GM21576 (cell line): ENCODE measurements at regions not wholly inside any gene's neighbourhood (a gene's known extent, or its start where the extent isn't known, plus 50 kb on each side); places are given as distances from the start of the nearest gene placed in this dataset.
"Not testable (repeated sequence)": the region's sequence is repeated elsewhere in the genome, so short reads cannot be mapped to it uniquely, and the experiment has no call there.

Experiments used
- ATAC-seq: cut with Tn5 transposase; IDR thresholded peaks from one replicate; pipeline ENCODE4 v1.9.1; 2021; ENCODE audit warnings: mild to moderate bottlenecking, moderate library complexity; ENCODE audit not compliant: unreplicated experiment

GRCh38 chr9:88596376-88596775 is 61.4 kb downstream of the NXNL2 start:
- no peak for ATAC-seq

- no peak for ATAC-seq
These were observed 70.0 kb downstream of the NXNL2 start for GRCh38 chr9:88604836-88605511.

GRCh38 chr9:88605512-88606362 is 70.8 kb downstream of the NXNL2 start:
- ATAC-seq, result no peak

- ATAC-seq, result no peak
These were observed 79.4 kb downstream of the NXNL2 start for GRCh38 chr9:88614359-88614758.

GRCh38 chr9:88623698-88624097 is 88.7 kb downstream of the NXNL2 start:
- ATAC-seq, result no peak

- ATAC-seq, result no peak
These were observed 93.1 kb downstream of the NXNL2 start for GRCh38 chr9:88628114-88628513.

GRCh38 chr9:88628811-88629210 is 93.8 kb downstream of the NXNL2 start:
- no peak for ATAC-seq

- ATAC-seq, result not testable (repeated sequence)
These were observed 95.6 kb downstream of the NXNL2 start for GRCh38 chr9:88630574-88630973.

- no peak for ATAC-seq
These were observed 100.2 kb downstream of the NXNL2 start for GRCh38 chr9:88635151-88635550.

GRCh38 chr9:88641456-88642240 is 106.7 kb downstream of the NXNL2 start:
- ATAC-seq, result no peak

- ATAC-seq, result no peak
These were observed 107.4 kb downstream of the NXNL2 start for GRCh38 chr9:88642336-88642735.

- no peak for ATAC-seq
These were observed 109.0 kb downstream of the NXNL2 start for GRCh38 chr9:88643931-88644330.

GRCh38 chr9:88645172-88645878 is 110.3 kb downstream of the NXNL2 start:
- ATAC-seq, result no peak

GRCh38 chr9:88645879-88646199 is 110.9 kb downstream of the NXNL2 start:
- no peak for ATAC-seq

- no peak for ATAC-seq
These were observed 111.7 kb downstream of the NXNL2 start for GRCh38 chr9:88646539-88647300.

GRCh38 chr9:88651682-88652633 is 117.0 kb downstream of the NXNL2 start:
- ATAC-seq, result no peak

GRCh38 chr9:88652876-88653275 is 117.9 kb downstream of the NXNL2 start:
- no peak for ATAC-seq

- no peak for ATAC-seq
These were observed 118.4 kb downstream of the NXNL2 start for GRCh38 chr9:88653406-88653805.

- ATAC-seq, result no peak
These were observed 118.9 kb downstream of the NXNL2 start for GRCh38 chr9:88653911-88654310.
